ENCODE measurements at regions not wholly inside any gene's neighbourhood (a gene's known extent, or its start where the extent isn't known, plus 50 kb on each side); places are given as distances from the start of the nearest gene placed in this dataset.

- TF ChIP-seq CTCF (IDR thresholded peaks at IDR 0.05) (no peak), POLR2A (IDR thresholded peaks at IDR 0.05) (no peak)
Observed at GRCh38 chr10:62915158-62915557, 99.0 kb upstream of the EGR2 start.
